HG03039 (cell line): ENCODE measurements at regions not wholly inside any gene's neighbourhood (a gene's known extent, or its start where the extent isn't known, plus 50 kb on each side); places are given as distances from the start of the nearest gene placed in this dataset.

Source experiments
- ATAC-seq: cut with Tn5 transposase; IDR thresholded peaks from one replicate; pipeline ENCODE4 v1.9.1; 2021; ENCODE audit warnings: mild to moderate bottlenecking, moderate library complexity; ENCODE audit not compliant: unreplicated experiment

DNA sequence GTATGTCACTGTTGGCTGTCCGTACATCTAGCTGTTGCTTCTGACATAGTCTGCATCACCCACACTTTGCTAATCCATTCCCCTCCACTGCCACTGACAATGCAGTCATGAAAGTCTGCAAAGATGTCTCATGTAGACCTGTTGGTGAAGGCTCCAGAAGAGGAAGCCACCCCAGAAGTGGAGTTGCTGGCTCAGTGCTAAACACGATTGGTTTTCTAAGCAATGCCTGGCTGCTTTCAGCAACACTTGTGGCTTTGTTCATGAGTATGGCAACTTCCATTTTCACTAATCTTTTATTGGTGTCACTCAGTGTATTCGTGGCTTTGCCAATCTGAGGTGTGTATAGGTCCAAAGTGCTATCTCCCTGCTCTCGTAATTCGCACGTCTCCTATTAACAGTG is 288.1 kb downstream of the GADD45G start:
- no peak for ATAC-seq

- ATAC-seq, result no peak
These were observed 289.1 kb downstream of the GADD45G start for GRCh38 chr9:89893886-89894285.

DNA sequence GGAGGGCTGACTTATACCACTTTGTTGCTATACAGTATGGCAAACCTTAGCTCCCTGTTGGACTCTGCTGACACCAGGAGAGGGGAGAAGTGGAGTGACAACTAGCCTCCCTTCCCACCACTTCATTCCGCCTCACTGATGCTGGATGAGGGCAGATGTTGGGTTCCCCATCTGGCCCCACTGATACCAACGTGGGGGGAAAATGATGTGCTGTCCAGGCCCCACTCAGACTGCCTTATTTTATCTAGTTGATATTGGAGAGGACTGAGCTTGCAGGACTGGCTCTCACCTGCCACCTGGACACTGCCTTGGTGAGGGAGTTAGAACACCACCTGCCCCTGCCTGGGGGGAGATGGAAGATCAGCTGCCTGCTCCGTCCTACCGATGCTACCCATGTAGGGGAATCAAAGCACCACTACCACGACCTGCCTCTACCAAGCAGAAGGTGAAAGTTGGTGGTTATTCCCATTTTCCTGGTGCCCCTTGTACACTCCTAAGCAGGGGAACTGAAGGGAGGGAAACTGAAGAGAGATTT is 292.1 kb downstream of the GADD45G start:
- no peak for ATAC-seq

DNA sequence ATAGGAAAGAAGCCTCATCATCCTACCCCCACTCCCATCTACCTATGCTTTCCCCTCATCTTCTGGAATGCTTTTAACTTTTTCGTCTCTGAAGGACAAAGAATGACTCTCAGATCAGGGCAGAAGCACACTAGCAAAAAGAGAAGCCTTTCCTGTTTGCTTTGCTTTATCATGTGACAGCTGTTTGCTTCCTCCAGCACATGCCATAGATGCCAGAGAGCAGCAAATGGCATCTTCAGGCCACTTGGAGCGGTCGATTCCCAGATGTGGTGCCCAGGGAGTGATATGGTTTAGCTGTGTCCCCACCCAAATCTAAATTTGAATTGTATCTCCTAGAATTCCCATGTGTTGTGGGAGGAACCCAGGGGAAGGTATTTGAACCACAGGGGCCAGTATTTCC is 294.8 kb downstream of the GADD45G start:
- no peak for ATAC-seq

DNA sequence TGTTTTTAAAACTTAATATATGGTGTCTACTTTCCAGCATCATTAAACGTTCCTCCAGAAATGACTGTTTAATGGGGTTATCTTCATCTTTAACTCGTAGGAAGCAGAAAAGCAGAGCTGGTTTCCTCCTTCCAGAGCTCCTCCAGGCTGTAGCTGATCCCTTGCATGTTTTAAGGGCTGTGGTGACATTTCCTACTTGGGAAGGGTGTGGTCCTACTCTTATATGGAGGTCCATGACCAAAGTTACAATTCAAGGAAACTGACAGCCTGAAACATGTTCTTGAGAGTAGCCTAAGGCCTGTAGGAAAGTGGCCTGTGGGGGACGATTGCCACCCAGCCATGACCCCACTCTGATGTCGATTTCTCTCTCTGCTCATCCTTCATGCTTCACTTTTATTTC is 297.1 kb downstream of the GADD45G start:
- no peak for ATAC-seq

DNA sequence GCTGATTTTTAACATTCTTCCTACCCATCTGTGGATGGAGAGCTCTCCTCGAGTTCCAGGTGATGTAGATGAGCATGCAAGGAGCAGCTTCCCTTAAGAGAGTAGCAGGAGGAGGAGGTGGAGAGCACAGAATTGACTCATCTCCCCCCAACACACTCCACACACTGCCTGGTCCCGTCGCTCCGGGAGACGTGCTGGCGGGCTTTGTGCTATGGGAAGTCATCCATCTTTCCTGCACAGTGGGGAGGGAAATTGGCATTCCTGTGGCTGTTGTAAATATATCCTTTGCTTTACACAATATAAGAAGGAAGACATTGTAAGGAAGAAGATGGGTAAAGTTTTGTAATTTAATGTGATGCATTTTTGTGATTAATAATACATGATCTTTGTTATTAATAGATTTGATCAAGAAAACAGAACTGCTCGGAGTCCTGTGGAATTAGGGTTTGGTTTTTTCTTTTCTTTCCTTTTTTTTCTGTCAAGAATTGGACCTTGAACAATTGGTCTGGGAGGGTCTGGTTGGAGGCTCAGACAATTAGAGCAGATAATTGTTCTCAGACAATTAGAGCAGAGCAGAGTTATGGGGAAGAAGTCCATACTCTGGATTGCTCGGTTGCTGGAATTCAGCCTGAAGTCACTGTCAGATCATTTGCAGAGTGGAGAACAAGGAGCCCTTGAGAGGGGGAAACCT is 297.8 kb downstream of the GADD45G start:
- no peak for ATAC-seq

DNA sequence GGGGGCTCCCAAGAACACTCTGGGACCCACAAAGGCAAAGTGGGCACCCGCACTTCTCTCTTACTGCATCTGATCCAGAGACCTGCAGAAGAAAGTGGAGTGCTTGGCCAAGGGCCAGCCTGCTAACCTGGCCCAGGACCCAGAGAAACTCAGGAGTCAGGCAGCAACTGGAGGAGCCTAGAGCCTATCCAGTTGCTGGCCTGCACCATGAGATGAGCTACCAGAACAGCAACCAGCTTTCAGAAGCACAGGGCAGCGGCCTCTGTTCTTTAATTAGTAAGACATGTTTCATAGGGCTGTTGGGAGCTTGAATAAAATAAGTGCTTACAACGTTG is 298.3 kb downstream of the GADD45G start:
- no peak for ATAC-seq

DNA sequence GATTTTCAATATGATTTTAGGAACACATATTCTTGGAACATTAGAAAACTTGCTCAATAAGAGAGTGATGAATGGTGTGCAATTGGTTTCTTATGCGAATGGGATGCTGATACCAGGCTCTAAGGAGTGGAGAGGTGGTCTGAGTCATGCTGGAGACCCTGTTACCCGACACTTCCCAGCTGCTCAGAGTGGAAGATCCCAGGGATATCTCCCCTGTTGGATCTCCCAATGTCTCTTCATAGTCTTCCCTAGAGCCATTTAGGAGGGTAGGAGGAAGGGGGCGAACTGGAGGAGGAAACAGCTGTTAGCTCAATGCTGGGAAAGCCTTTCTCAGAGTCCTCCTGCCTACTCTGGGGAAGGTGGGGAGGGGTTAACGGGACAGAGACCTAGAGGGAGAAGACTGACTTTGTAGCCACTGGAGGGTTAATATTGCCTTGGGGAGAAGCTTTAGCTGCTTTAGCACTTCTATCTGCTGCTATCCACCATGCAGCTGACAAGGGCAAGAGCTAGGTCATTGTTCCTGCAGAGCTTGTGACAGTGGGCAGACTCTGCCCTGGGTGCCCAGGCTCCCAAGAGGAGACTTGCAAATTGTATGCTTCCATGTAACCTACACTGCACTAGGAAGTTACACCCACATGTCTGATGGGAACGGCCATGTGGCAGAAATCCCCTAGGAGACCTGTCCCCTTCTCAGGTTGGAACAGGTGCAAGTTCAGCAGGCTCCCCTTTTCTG is 301.0 kb downstream of the GADD45G start:
- no peak for ATAC-seq

- ATAC-seq, result no peak
These were observed 307.2 kb downstream of the GADD45G start for GRCh38 chr9:89911721-89912604.

DNA sequence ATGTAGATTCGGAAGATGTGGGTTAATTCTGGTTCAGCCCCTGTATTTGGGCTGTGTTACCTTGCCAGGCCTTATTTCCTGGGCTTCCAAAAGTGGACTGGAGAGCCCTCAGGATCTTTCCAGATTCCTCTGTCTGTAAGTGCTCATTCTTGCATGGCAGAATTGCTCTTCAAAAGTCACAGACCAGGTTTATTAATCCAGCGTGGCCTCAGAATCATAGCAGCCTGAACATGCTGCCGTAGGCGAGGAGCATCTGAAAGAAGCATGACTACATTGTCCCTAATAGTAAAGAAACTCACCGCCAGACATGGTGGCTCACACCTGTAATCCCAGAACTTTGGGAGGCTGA is 307.8 kb downstream of the GADD45G start:
- no peak for ATAC-seq

DNA sequence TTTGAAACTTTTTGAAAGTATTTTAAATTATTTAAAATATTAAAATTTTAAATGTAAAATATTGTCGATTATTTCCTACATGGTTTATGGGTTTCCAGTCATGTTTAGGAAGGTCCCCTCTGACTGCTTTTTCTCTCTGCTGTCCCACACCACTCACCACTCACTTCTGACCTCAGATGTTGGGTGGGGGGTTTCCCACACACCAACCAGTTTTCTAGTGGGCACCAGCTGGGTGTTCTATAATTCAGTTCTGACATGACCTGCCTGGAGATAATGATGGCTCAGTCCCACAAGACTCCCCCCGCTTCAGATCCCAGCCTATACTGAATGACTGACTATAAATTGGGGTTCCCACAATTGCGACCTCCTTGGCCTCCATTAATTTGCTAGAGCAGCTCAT is 310.4 kb downstream of the GADD45G start:
- no peak for ATAC-seq

- no peak for ATAC-seq
These were observed 311.3 kb downstream of the GADD45G start for GRCh38 chr9:89916001-89916597.

GRCh38 chr9:89917861-89918260 is 313.0 kb downstream of the GADD45G start:
- no peak for ATAC-seq

DNA sequence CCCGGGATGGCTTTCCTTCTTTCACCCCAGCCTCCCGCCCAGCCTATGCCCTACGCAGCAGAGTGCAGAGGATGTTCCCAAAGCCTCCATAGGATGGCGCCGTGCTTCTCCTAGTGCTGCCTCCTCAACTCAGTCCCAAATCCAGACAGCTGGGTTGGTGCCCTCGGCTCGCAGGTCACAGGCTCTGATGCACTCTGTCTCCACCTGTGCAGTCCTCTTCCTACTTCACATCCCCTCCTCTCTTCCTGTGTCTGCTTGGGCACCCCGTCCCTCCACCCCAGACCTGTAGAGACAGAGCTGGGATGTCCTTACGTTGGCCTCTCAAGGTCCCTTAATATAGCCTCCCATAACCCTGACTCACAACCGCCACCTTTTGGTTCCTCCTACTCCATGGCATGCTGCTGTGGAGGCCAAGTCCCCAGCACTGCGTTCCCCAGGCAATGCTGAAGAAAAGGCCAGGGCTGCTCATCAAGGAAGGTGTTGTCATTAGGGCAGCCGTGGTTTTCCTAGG is 314.4 kb downstream of the GADD45G start:
- ATAC-seq, result no peak

GRCh38 chr9:89920131-89920530 is 315.3 kb downstream of the GADD45G start:
- ATAC-seq, result no peak

DNA sequence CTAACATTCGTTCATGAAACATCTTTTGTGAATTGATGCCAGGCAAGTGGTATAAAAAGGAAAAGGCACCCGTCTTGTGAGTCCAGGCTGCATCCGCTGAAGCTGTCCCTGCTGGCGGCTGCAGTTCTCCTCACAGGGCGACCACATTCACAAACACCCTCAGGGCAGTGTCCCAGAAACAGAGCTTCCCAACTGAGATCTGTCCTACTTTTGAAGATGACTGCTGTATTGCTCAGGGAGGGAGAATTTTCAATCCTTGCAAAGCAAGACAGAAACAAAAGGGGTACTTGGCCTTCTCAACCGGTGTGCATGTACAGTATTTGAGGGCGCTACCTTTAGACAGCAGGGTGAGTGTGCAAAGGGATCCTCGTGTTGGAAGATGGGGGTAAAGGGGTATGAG is 316.1 kb downstream of the GADD45G start:
- ATAC-seq, result no peak

- ATAC-seq, result no peak
These were observed 317.3 kb downstream of the GADD45G start for GRCh38 chr9:89922099-89922498.

DNA sequence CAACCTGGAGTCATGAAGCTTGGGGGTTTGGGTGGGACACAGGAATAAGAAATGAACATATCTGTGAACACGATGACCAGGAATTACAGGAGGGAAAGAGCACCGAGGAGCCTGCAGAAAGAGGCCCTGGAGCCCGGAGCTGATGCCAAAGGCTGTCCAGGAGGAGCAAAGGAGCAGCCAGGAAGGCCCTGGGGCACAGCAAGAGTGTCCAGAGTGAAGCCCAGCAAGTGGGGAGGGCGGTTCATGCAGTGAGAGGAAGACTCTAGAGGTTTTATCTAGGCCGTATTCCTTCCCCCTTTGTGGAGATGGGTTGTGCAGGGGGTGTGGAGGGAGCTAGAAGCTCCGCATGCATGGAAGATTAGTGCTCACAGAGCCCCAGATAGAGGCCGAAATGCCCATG is 318.4 kb downstream of the GADD45G start:
- no peak for ATAC-seq

DNA sequence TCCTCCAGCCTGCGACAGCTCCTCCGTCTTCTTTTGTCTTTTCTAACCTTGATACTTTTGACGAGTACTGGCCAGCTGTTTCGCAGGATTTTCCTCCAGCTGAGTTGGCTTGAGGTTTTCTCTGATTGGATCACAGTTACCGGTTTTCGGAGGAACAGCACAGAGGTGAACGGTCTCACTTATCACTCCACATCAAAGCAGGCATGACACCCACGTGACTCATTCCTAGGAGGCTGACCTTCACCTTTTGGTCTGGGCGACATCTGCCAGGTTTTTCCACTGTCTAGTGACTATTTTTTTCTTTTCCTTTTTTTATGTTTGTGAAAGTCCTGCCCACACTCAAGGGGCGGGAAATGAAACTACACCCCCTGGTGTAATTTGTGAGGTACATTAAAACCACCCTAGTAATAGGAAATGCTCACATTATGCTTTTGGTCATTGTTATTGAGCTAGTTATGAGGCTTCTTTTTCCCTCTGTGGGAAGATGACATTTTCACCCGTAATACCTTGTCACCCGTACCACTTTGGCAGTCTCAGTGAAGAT is 319.2 kb downstream of the GADD45G start:
- no peak for ATAC-seq

GRCh38 chr9:89924611-89925010 is 319.8 kb downstream of the GADD45G start:
- ATAC-seq, result no peak

DNA sequence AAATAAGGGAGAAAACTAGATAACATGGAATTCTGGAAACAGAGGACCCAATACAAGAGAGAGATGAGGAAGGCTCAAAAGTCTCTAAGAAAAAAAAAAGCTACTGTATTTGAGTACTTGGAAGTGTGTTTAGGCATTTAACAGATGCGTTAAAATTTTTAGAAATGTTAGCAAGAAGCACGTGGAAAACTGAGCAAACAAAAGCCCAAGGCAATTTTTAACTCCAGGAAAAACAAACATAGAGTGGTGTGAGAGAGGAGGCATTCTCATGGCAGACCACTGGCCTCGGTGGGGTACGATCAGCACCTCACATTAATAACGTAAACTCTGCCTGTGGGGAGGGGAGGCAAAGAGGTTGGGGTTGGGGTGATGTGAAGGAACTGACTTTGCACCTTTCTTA is 321.4 kb downstream of the GADD45G start:
- no peak for ATAC-seq
